Adrenal gland (tissue), 9 donors: ENCODE measurements at regions not wholly inside any gene's neighbourhood (a gene's known extent, or its start where the extent isn't known, plus 50 kb on each side); places are given as distances from the start of the nearest gene placed in this dataset.

Experiments
- DNase-seq, 7 donors: peaks; one replicate each; pipeline ENCODE4 v3.0.0-alpha.2; 2019 to 2020
- H3K27ac ChIP-seq, 5 donors: fragments of 200-600 bp; sonication (generic) in 4 of 5; 1 replicate in 3 of 5; 2 replicates in 2 of 5; pipeline versions ENCODE4 v1.5.1 to v1.8.0; 2016 to 2020; ENCODE audit warnings: mild to moderate bottlenecking in 1 of 5
- H3K27me3 ChIP-seq: fragments of 200-600 bp; 2 replicates; pipeline ENCODE4 v1.8.0; 2021
- H3K36me3 ChIP-seq, 2 donors: fragments of 200-600 bp; replicated peaks in 1 of 2; 1 replicate in 1 of 2; 2 replicates in 1 of 2; pipeline versions ENCODE4 v1.5.1 to v1.8.0; 2018 to 2022
- H3K4me1 ChIP-seq, 2 donors: fragments of 200-600 bp; replicated peaks in 1 of 2; 1 replicate in 1 of 2; 2 replicates in 1 of 2; pipeline versions ENCODE4 v1.5.1 to v1.8.0; 2018 to 2021
- H3K4me3 ChIP-seq, 4 donors: fragments of 200-600 bp; sonication (generic) in 3 of 4; one replicate each; pipeline ENCODE4 v1.5.1; 2016 to 2018
- H3K9me3 ChIP-seq, 3 donors: fragments of 200-600 bp; sonication (generic) in 1 of 3; replicated peaks in 1 of 3; 1 replicate in 2 of 3; 2 replicates in 1 of 3; pipeline versions ENCODE4 v1.5.1 to v1.8.0; 2016 to 2021
- CTCF ChIP-seq, 6 experiments: fragments of 450-650 bp in 4 of 6; fragments of 200-600 bp in 2 of 6; sonication (generic) in 1 of 6; IDR thresholded peaks; 1 replicate in 5 of 6; 2 replicates in 1 of 6; pipeline versions ENCODE4 v1.5.1 to v1.8.0; 2016 to 2021; ENCODE audit warnings: antibody characterized with exemption in 6 of 6, mild to moderate bottlenecking in 2 of 6, moderate library complexity in 1 of 6
- POLR2A ChIP-seq, 2 donors: fragments of 450-650 bp; IDR thresholded peaks; one replicate each; pipeline ENCODE4 v1.6.1; 2017; ENCODE audit warnings: antibody characterized with exemption in 2 of 2, mild to moderate bottlenecking in 2 of 2, moderate library complexity in 1 of 2
- WGBS, 4 donors: extraction: QIAGEN DNeasy Blood & Tissue Kit in 2 of 4; methylation state at CpG; one replicate each; pipeline versions ENCODE4 v1.1.5 to v1.1.7; 2013 to 2017; 5-methylcytosine and 5-hydroxymethylcytosine counted together
- intact Hi-C, 2 donors: fragments of 100-400 bp; cut with DNase I; formaldehyde crosslinking; loops; one replicate each; pipeline versions ENCODE4 v1.14.1 to v1.15.0; 2022 to 2023
- donor health status: healthy with polysubstance abuse.
- donor health status: Bipolar disorder and iron deficiency.
- donor health status: DM: yes; HTN: yes; CAD: no.
- donor health status: DM: no; HTN: no; CAD: no.
- donor health status: DM: no; HTN: no; CAD: no.

DNA sequence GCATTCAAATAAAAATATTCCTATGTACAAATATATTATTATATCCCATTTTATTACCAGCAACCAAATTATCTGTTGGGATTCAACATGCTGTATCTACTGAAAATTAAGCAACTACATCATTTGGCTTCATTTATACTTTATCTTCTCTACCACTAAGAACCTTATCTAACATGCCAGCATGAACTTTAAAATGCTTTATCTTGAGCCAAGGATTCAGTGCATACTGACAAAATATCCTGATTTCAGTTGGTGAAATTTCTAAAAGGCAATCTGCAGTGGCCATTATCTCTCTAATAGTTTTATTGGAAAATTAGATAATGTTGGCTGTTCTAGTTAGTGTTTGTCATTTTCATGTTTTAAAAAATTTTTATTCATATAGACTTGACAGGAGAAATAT, 1149.9 kb downstream of the KCNT2 start:
- intact Hi-C loops, result no loop called here
- no peak for DNase-seq
- Histone ChIP-seq H3K27me3 (no peaks in the 10 kb centered on the region), H3K4me3 (no peak overlapping the region), H3K27ac (no peak overlapping the region), H3K9me3 (no peaks in the 10 kb centered on the region), H3K36me3 (no peaks in the 10 kb centered on the region), H3K4me1 (no peaks in the 10 kb centered on the region)
- TF ChIP-seq POLR2A (IDR thresholded peaks at IDR 0.05) (no peak), CTCF (IDR thresholded peaks at IDR 0.05) (no peak)

- TF ChIP-seq POLR2A (IDR thresholded peaks at IDR 0.05), result no peak
- TF ChIP-seq CTCF (IDR thresholded peaks at IDR 0.05), result no peak
- 65 to 73% (median 70%) methylated on average over 2 of the region's 2 CpGs for WGBS, 4 donors
Observed at GRCh38 chr1:195450794-195451193, 1157.4 kb downstream of the KCNT2 start.

DNA sequence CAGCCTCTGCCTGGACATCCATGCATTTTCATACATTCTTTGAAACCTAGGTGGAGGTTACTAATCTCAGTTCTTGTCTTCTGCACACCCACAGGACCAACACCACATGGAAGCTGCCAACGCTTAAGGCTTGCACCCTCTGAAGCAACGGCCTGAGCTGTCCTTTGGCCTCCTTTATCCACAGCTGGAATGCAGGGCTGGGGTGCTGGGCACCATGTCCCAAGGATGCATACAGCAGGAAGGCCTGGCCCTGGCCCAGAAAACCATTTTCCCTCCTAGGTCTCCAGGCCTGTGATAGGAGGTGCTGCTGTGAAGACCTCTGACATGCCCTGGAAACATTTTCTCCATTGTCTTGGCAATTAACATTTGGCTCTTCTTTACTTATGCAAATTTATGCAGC, 1168.6 kb downstream of the KCNT2 start:
- no peak overlapping the region for H3K27ac ChIP-seq
- intact Hi-C loops, result no loop called here
- no peak overlapping the region for H3K4me3 ChIP-seq
- TF ChIP-seq CTCF (IDR thresholded peaks at IDR 0.05) (no peak), POLR2A (IDR thresholded peaks at IDR 0.05) (no peak)
- H3K27me3 ChIP-seq, result no peaks in the 10 kb centered on the region
- DNase-seq, result no peak
- no peaks in the 10 kb centered on the region for H3K4me1 ChIP-seq
- no peaks in the 10 kb centered on the region for H3K36me3 ChIP-seq
- no peaks in the 10 kb centered on the region for H3K9me3 ChIP-seq
- WGBS, 4 donors, result 77 to 81% (median 79%) methylated on average over 1 to 2 of the region's 2 CpGs

More at GRCh38 chr1:195450794-195451193, 1157.4 kb downstream of the KCNT2 start:
- Histone ChIP-seq H3K36me3 (no peaks in the 10 kb centered on the region), H3K27ac (no peak overlapping the region), H3K9me3 (no peaks in the 10 kb centered on the region), H3K27me3 (no peaks in the 10 kb centered on the region), H3K4me1 (no peaks in the 10 kb centered on the region), H3K4me3 (no peak overlapping the region)
- intact Hi-C loops, result no loop called here
- DNase-seq, result no peak

GRCh38 chr1:195434566-195435203, 1173.6 kb downstream of the KCNT2 start:
- no peak for DNase-seq
- 76 to 83% (median 79%) methylated on average over 4 of the region's 4 CpGs for WGBS, 4 donors
- Histone ChIP-seq H3K4me3 (no peak overlapping the region), H3K36me3 (no peaks in the 10 kb centered on the region), H3K27me3 (no peaks in the 10 kb centered on the region), H3K4me1 (no peaks in the 10 kb centered on the region), H3K27ac (no peak overlapping the region), H3K9me3 (no peaks in the 10 kb centered on the region)
- TF ChIP-seq CTCF (IDR thresholded peaks at IDR 0.05) (no peak), POLR2A (IDR thresholded peaks at IDR 0.05) (no peak)
- intact Hi-C loops, result no loop called here
